HG02884 (cell line): ENCODE measurements at regions not wholly inside any gene's neighbourhood (a gene's known extent, or its start where the extent isn't known, plus 50 kb on each side); places are given as distances from the start of the nearest gene placed in this dataset.
"Not testable (repeated sequence)": the region's sequence is repeated elsewhere in the genome, so short reads cannot be mapped to it uniquely, and the experiment has no call there.

Source experiments
- ATAC-seq: cut with Tn5 transposase; IDR thresholded peaks from one replicate; pipeline ENCODE4 v1.9.1; 2021; ENCODE audit warnings: mild to moderate bottlenecking, moderate library complexity; ENCODE audit not compliant: unreplicated experiment

DNA sequence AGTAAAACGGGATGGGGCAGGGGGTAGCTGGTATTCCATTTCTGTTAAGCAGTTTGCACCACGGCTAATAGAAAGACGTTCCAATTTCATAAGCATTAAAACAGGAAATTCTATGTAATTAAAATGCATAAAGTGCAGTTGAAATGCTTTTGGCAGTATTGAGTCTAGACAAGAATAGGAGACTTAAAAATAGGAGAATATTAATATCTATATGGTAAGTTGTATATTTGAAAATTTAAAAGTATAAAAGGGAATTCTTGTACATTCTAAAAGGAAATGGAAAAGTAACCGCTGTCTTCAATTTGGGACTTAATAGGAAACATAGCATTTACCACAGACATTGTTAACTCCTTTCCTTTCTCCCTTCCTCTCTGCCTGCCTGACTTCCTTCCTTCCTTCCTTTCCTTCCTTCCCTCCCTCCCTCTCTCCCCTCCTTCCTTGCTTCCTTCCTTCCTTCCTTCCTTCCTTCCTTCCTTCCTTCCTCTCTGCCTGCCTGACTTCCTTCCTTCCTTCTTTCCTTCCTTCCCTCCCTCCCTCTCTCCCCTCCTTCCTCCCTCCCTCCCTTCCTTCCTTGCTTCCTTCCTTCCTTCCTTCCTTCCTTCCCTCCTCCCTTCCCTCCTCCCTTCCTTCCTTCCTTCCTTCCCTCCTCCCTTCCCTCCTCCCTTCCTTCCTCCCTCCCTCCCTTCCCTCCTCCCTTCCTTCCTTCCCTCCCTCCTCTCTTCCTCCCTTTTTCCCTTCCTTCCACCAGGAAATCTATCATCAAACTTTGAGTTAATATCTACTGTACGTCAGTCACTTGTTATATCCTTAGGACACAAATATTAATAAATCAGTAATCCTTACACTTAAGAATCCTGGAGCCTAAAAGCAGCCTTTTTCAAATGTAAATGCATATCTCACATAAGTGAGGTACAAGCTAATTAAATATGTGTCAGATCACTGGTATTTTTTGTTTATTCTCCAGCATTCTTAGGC lies 1049.3 kb downstream of the GALC start:
- no peak for ATAC-seq

DNA sequence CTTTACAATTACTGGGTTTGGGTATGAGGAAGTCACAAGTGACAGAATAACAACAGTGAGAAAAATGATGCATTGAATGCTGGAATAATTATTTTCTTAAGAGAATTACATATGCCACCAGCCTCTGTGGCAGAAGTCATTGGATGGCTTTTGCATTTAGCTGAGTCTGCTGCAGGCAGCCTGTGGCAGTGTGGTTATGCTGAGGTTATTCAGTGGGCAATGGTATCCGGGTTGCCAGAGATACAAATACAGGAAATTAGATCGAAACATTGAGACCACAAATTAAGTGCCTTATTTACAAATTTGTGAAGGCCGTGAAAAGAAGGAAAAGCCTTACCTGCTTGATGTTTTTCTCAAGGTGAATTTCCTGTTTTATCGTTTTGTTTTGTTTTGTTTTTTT lies 1050.0 kb downstream of the GALC start:
- ATAC-seq: no peak

DNA sequence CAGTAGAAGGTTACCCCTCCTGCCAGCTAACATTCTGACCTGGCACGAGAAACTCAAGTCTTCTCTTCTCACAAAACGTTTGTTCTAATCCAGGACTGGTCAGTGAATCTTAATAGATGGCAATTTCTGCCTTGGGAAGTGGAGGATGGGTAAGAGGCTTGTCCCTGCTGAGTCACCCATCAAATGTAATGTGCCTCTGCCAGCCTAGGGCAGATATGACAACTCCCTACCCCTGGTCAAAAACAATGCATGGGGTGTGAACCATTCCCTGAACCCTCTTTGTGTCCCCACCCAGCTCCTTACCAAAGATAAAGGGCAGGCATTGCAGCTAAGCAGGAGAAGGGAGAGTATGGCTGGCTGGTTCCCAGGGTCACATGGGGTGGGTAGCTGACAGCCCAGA lies 1052.9 kb downstream of the GALC start:
- no peak for ATAC-seq

DNA sequence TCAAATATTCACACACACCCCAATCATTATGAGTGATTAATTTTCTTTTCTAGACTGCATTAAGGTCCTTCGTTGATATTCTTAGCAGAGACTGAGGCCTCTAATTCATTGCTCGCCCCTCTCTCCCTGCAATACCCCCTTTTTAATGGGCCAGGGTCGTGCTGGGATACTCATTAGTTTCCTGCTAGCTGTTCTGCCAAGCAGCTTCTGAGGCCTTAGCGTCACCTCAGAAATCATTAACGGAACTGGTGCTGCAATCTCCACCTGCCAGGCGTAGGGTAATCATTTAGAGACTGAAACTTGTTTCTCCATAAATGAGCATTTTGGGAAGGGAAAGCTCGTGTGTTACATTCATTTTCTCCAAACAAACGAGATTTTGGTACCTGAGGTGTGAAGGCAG lies 1054.7 kb downstream of the GALC start:
- no peak for ATAC-seq

DNA sequence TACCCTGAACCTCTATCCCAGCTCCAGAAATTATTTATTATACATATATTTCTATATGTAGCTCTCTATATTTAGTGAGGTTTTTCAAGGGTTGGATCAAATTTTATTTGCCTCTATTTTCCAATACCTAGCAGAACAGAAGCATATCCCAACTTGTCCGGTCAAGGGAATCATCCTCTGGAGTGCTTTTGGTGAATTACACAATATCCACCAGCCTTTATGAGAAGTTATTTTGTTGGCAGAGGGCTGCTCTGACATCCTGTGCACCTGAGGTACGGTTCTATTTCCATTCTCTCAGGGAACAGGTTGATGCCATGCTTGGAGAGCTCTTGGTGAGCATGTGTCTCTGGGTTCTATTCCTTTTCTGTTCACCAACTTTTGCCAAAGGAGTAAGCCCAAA lies 1056.4 kb downstream of the GALC start:
- ATAC-seq: no peak

DNA sequence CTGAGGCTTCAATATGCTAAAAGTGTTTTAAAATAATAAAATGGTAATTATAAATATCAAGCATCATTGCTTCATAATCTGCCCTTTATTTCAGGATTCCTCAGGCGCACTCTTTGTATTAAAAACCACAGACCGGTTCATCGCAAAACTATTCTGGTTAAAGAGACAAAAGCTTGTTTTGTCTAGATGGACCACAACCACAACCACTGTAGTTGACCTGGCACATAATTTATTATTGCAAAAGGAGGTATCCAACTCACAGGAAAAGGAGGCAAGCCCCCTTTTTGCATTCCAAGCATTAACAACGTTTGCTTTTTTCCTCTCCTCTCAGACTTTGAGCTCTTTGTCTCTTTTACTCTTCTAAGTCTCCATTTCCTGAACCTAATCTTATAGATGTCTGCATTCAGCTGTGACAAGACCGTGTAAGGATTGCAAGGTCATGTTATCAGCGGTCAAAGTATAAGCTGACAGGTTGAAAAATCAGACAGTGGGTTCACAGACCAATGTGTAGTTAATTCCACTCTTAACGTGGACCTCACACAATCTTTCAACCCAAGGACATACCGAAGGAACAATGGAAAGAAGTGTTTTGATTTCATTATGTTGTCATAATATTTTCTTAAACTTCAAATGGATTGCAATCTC lies 1057.6 kb downstream of the GALC start:
- ATAC-seq: no peak

GRCh38 chr14:86933958-86934595 lies 1058.9 kb downstream of the GALC start:
- no peak for ATAC-seq

GRCh38 chr14:86933460-86933859 lies 1059.5 kb downstream of the GALC start:
- no peak for ATAC-seq

- no peak for ATAC-seq
Observed at GRCh38 chr14:86915406-86915805, 1077.6 kb downstream of the GALC start.

GRCh38 chr14:86912709-86913108 lies 1080.3 kb downstream of the GALC start:
- no peak for ATAC-seq

DNA sequence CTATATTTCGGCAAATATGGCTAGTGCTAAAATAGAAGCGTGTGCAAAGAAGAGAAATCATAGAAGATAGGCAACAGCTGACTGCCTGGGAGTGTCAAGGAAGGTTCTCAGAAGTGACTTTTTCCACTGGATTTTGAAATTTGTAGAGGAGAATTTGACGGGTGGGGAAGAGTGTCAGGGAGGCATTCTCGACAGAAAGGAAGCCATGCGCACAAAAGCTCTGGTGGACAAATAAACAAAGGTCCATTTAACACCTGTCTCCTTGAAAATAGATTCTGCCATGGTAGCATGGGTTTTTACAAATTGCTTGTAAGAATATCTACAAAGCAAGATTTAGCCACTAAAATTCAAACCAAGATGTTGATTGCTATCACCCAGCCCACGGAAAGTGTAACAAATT lies 1081.5 kb downstream of the GALC start:
- no peak for ATAC-seq

DNA sequence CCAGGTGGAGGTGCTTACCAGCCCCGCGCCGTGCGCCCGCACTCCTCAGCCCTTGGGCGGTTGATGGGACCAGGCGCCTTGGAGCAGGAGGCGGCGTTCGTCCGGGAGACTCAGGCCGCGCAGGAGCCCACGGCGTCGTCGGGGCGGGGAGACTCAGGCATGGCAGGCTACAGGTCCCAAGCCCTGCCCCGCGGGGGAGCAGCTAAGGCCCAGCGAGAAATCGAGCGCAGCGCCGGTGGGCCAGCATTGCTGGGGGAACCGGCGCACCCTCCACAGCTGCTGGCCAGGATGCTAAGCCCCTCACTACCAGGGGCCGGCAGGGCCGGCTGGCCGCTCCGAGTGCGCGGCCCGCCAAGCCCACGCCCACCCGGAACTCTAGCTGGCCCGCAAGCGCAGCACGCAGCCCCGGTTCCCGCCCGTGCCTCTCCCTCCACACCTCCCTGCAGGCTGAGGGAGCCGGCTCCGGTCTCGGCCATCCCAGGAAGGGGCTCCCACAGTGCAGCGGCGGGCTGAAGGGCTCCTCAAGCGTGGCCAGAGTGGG lies 1087.5 kb downstream of the GALC start:
- ATAC-seq: not testable (repeated sequence)

DNA sequence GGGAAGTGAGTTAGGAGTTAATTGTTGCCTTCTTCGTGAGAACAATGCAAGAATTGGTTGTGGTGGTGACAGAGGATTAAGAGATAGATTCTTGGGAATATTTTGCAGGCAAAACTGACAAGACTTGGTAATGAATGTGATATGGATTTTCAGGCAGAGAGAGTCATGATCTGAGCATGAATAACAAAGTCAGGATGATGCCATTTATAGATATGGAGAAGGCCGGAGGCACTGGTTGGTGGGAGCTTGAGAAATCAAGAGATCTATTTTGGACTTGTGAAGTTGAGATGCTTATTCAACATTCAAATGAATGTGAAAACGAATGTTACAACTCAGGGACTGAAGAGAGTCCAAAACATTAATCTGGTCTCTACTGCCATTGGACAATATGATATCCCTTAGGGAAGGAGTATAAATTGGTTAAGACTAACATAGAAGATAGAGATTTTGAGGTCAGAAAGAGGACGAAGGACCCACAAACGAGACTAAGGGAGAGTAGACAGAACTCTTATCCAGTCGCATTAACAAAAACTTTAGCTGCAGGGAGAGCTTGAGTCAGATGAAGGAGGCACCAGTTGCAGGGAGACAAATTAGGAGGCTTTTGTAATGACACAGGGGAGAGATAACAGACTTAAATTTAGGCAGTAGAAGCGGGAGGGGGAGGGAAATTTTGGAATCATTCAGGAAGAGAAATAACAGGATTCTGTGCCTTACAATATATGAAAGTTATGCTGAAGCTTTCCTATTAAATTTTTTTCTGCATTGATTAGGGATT lies 1090.6 kb downstream of the GALC start:
- no peak for ATAC-seq

GRCh38 chr14:86897704-86898513 lies 1095.1 kb downstream of the GALC start:
- no peak for ATAC-seq

DNA sequence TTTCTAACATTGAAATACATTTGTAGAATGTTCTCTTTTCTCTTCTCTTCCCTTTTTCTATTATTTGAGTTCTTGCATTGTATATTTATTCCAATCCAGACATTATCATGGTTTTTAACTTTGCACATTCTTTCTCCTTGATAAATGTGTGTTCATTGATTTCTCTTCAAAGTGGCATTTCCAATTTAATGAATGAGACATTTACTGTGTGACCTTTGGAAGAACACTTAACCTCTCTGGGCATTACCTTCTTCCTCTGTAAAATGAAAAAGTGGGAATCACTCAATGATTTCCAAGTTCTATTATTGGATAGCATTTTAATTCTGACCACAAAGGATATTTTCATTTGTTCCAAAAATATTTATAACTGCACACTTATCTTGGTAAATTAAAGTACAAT lies 1095.8 kb downstream of the GALC start:
- no peak for ATAC-seq

DNA sequence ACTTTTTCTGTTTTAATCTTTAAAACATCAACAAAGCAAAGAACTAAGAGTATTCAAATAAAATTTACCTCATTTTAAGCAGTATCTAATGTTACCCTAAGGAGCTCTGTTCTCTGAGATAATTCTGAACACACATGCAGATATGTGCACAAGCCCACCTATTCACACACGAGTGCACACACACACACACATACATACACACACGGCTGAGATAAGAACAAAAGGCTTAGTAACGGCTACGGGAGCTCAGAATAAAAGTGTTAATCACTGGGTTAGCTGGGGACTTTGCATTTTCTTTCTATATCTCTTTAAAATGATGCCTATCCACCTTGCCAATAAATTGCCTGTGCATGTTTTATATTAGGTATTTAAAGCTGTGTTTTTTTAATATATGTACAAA lies 1096.3 kb downstream of the GALC start:
- ATAC-seq: no peak

GRCh38 chr14:86892152-86892956 lies 1100.6 kb downstream of the GALC start:
- no peak for ATAC-seq

DNA sequence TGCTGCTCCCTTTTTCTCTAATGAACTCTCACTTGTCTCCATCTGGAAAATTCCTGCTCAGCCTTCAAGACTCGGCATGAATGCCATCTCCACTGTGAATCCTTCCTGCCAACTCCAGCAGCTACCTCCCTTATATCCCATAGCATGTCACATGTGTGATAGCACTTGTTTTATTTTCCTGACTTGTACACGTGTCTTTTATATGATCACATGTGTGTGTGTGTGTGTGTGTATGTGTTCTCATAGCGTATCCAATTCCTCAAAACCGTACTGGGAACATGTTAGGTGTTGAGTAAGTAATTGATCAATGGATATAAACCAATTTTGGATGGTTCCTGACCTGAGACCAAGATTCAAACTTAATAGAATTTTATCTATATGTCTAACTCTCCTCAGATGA lies 1107.7 kb downstream of the GALC start:
- ATAC-seq: no peak

GRCh38 chr14:86884498-86884897 lies 1108.5 kb downstream of the GALC start:
- ATAC-seq: no peak
